ENCODE measurements at regions not wholly inside any gene's neighbourhood (a gene's known extent, or its start where the extent isn't known, plus 50 kb on each side); places are given as distances from the start of the nearest gene placed in this dataset.

DNA sequence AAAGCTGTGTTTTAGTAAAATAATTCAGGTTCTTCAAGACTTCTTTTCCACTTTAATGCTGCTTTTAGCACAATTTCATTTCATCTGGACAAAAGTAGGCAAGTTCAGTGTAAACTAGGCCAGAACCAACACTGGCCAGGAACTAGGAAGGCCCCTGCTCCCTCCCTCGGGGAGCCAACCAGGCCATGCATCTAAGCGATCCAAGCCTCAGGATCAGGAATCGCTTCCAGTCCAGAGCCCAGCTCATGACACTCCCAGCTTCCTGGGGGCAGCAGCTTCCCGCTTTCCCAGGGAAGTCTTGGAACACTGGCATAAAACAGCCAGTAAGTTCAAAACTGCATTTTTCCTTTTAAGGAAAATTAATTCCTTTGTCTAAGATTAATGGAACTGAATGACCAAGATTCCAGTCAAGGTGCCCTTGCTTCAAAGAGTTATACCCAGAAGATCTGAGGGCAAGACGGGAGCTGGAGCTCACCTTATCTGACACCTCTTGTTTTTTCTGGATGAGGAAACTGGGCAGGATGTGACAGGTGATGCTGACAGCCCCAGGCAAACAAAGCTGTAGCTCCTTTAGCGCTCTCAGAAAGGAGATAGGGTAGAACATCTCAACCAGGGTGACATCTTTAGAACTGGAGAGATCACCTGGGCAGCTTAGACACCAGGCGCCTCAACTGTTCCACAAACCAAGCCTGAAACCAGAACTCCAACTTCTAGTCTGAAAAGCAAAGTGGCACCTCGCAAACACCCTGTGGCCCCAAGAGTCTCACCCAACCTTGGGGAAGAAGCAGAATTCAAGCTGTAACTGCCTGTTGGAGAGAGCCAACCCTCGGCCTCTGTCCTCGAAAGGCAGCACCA is 61.4 kb upstream of the PNMA1 start:
- no peak overlapping the region for H3K4me3 ChIP-seq (replicated peaks in 1 of 3)
- H3K36me3 ChIP-seq = no peaks in the 10 kb centered on the region
- 76 to 82% methylated on average over 9 to 10 of the region's 10 CpGs for WGBS, 2 donors
- H3K9me3 ChIP-seq = no peaks in the 10 kb centered on the region
- H3K4me1 ChIP-seq = peaks cover 46 to 79% of the 10 kb centered on the region in 2 donors
- intact Hi-C loops (cut with DNase I) = no loop called here
- H3K27me3 ChIP-seq = no peaks in the 10 kb centered on the region
- TF ChIP-seq POLR2A (IDR thresholded peaks at IDR 0.05) = no peak
- TF ChIP-seq, protein P1, sequence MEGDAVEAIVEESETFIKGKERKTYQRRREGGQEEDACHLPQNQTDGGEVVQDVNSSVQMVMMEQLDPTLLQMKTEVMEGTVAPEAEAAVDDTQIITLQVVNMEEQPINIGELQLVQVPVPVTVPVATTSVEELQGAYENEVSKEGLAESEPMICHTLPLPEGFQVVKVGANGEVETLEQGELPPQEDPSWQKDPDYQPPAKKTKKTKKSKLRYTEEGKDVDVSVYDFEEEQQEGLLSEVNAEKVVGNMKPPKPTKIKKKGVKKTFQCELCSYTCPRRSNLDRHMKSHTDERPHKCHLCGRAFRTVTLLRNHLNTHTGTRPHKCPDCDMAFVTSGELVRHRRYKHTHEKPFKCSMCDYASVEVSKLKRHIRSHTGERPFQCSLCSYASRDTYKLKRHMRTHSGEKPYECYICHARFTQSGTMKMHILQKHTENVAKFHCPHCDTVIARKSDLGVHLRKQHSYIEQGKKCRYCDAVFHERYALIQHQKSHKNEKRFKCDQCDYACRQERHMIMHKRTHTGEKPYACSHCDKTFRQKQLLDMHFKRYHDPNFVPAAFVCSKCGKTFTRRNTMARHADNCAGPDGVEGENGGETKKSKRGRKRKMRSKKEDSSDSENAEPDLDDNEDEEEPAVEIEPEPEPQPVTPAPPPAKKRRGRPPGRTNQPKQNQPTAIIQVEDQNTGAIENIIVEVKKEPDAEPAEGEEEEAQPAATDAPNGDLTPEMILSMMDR (IDR thresholded peaks at IDR 0.05) = no peak
- peak overlapping the region in 2 of 3 donors; percentile 18 to 36 for H3K27ac ChIP-seq
- DNase-seq = no peak

DNA sequence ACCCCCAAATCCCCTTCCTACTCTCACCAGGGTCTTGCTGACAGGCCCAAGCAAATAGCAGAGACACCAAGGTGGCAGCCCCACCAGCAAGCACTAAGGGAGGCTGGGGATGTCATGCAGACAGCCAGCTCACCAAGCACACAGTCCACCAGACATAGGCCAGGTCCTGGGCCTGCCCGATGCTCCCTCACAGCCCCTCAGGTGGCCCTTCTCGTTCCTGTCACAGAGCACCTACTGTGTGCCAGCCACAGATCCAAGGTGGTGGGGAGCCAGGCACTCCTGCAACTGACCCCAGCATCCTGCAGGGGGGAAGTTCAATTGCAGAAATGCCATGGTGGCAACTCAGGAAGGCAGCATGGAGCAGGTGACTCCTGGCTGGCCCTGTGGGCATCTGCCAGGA is 60.5 kb upstream of the PNMA1 start:
- whole genome bisulfite sequencing, 2 donors = 80% methylated on average over 1 to 2 of the region's 2 CpGs
- DNase-seq = no peak
- H3K4me1 ChIP-seq = peaks cover 50 to 79% of the 10 kb centered on the region in 2 donors
- no peaks in the 10 kb centered on the region for H3K36me3 ChIP-seq
- no peaks in the 10 kb centered on the region for H3K9me3 ChIP-seq
- TF ChIP-seq POLR2A (IDR thresholded peaks at IDR 0.05) = no peak
- no peaks in the 10 kb centered on the region for H3K27me3 ChIP-seq
- intact Hi-C loops (cut with DNase I) = no loop called here
- peak overlapping the region in 1 of 3 donors; percentile 36 for H3K27ac ChIP-seq
- H3K4me3 ChIP-seq (replicated peaks in 1 of 3) = no peak overlapping the region

DNA sequence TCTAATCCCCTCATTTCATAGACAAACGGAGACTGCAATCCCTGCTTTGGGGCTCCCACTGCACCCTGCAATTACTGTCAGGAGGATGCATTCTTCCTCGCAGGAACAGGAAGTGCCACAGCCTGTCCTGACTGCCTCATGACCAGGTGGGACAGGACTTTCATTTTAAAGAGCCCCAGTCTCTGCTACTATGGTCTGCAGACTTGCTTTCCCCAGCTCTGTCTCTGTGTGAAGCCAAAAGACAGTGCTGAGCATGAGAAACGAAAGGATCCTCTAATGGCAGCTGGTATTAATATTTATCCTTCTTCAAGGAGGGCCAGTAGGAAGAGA is 60.0 kb upstream of the PNMA1 start:
- intact Hi-C loops (cut with DNase I) = no loop called here
- Histone ChIP-seq H3K27me3 (no peaks in the 10 kb centered on the region), H3K4me1 (peaks cover 52 to 82% of the 10 kb centered on the region in 2 donors), H3K36me3 (no peaks in the 10 kb centered on the region), H3K27ac (no peak overlapping the region), H3K4me3 (replicated peaks in 1 of 3) (no peak overlapping the region), H3K9me3 (no peaks in the 10 kb centered on the region)
- TF ChIP-seq POLR2A (IDR thresholded peaks at IDR 0.05) = no peak
- TF ChIP-seq, protein P1 (IDR thresholded peaks at IDR 0.05) = no peak
- WGBS, 2 donors = 59 to 67% methylated on average over 3 of the region's 3 CpGs
- no peak for DNase-seq

DNA sequence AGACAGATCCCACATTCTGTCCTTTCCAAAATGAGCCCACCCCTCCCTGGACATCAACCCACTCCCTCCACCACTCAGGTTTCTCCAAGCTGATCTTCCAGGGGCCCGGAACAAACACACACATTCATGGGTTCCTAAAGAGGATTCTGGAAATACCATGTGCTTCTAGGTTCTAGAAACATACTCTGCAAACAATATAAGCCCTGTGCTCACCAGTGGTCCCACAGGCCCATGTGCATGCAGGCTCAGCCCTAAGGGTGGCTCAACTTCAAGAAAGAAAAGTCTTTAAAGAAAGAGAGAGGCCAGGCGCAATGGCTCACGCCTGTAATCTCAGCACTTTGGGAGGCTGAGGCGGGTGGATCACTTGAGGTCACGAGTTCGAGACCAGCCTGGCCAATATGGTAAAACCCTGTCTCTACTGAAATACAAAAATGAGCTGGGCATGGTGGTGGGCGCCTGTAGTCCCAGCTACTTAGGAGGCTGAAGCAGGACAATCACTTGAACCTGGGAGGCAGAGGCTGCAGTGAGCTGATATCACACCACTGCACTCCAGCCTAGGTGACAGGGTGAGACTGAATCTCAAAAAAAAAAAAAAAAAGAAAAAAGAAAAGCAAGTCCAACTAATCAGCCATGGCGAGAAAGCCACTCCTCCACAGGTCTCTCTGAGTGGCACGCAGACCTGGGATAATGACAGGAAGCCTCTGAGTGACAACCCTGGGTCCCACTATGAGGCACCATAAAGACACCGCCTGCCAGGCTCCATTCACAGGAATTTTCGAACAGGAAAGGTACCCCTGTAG is 59.5 kb upstream of the PNMA1 start:
- WGBS, 2 donors = 94 to 95% methylated on average over 11 of the region's 11 CpGs
- H3K27ac ChIP-seq = no peak overlapping the region
- DNase-seq = no peak
- no peak overlapping the region for H3K4me3 ChIP-seq (replicated peaks in 1 of 3)
- intact Hi-C loops (cut with DNase I) = no loop called here
- no peaks in the 10 kb centered on the region for H3K27me3 ChIP-seq
- H3K9me3 ChIP-seq = no peaks in the 10 kb centered on the region
- H3K36me3 ChIP-seq = no peaks in the 10 kb centered on the region
- TF ChIP-seq, protein P1 (IDR thresholded peaks at IDR 0.05) = no peak
- TF ChIP-seq POLR2A (IDR thresholded peaks at IDR 0.05) = no peak
- H3K4me1 ChIP-seq = peaks cover 58 to 84% of the 10 kb centered on the region in 2 donors

DNA sequence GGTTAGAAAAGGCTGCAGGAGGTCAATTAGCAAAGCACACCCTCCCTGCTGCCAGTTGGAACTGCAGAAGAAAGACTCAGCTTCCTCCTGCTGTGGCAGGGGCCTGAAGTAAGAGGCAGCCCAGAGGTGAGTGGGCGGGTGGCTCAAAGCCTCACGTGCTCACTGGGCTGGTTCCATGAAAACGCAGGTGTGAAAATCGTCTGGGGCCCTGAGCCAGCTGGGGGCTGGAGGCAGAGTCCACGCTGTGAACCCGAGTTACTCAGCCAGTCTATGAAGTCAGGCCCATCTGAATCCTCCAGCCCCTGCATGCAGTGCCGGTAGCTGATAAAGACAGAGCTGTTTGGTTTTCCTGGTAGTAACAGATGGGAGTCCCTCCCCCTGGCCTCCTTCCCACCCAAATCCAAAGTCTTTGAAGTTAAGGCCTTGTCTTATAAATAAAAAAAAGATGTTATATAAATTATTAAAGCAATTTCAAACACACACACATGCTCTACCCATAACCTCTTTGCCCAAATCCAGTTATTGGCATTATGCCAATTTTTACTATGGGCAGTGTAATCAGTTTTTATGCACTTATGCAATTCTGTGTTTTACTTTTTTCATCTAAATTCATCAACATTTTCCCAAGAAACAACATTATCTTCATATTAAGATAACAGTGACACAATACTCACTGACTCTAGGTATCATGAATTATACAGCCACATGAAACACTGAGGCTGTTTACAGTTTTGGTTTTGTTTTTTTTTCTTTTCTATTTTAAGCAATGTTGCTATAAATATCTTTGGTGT is 57.9 kb upstream of the PNMA1 start:
- TF ChIP-seq, protein P1 (IDR thresholded peaks at IDR 0.05) = no peak
- TF ChIP-seq POLR2A (IDR thresholded peaks at IDR 0.05) = peak in 1 of 2 donors; percentile 8
- H3K4me1 ChIP-seq = peaks cover 61 to 70% of the 10 kb centered on the region in 2 donors
- 10 to 12% methylated on average over 7 of the region's 7 CpGs for WGBS, 2 donors
- peak overlapping the region; percentile 70 to 75 (median 72) for H3K27ac ChIP-seq
- H3K27me3 ChIP-seq = no peaks in the 10 kb centered on the region
- DNase-seq = peak; percentile 88 to 91
- no peaks in the 10 kb centered on the region for H3K9me3 ChIP-seq
- no peaks in the 10 kb centered on the region for H3K36me3 ChIP-seq
- intact Hi-C loops (cut with DNase I) = no loop called here
- no peak overlapping the region for H3K4me3 ChIP-seq (replicated peaks in 1 of 3)

Measured in thyroid gland (tissue), 4 donors.